ENCODE measurements at regions not wholly inside any gene's neighbourhood (a gene's known extent, or its start where the extent isn't known, plus 50 kb on each side); places are given as distances from the start of the nearest gene placed in this dataset.

DNA sequence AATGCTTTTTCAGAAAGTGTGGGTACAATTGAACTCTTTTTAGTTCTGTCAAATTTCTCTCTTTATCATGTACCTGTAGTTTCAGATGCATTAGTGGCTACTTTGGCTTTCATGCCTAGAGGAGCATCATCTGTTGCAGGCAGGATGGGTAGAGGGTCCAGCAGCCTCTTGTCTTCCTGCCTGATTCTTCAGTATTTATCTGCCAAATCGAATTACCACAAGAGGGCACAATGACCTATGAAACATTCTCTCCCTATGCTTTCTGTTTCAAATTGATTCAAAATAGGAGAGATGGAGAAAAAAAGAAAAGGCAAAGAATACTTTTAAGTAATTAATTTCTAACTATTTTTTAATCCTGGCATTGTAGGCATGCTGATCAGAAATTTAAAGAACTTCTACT, 477.2 kb downstream of the TRIB2 start:
- TF ChIP-seq, protein P1, sequence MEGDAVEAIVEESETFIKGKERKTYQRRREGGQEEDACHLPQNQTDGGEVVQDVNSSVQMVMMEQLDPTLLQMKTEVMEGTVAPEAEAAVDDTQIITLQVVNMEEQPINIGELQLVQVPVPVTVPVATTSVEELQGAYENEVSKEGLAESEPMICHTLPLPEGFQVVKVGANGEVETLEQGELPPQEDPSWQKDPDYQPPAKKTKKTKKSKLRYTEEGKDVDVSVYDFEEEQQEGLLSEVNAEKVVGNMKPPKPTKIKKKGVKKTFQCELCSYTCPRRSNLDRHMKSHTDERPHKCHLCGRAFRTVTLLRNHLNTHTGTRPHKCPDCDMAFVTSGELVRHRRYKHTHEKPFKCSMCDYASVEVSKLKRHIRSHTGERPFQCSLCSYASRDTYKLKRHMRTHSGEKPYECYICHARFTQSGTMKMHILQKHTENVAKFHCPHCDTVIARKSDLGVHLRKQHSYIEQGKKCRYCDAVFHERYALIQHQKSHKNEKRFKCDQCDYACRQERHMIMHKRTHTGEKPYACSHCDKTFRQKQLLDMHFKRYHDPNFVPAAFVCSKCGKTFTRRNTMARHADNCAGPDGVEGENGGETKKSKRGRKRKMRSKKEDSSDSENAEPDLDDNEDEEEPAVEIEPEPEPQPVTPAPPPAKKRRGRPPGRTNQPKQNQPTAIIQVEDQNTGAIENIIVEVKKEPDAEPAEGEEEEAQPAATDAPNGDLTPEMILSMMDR (IDR thresholded peaks at IDR 0.05), result peak; percentile 20 to 52 (median 41)
- no peak for TF ChIP-seq POLR2A (IDR thresholded peaks at IDR 0.05)

Data from right lobe of liver (tissue), 4 donors.